ENCODE measurements at regions not wholly inside any gene's neighbourhood (a gene's known extent, or its start where the extent isn't known, plus 50 kb on each side); places are given as distances from the start of the nearest gene placed in this dataset.

GRCh38 chr10:21015851-21016250, 118.7 kb upstream of the NEBL start:
- H3K79me2 ChIP-seq (ENCODE audit: control insufficient read depth, insufficient read depth, low read length), result no peaks in the 10 kb centered on the region
- no peak overlapping the region for H3K9ac ChIP-seq (ENCODE audit: insufficient read depth, low read length)
- no peaks in the 10 kb centered on the region for H3K27me3 ChIP-seq (ENCODE audit: control insufficient read depth, insufficient read depth, low read length)
- no peaks in the 10 kb centered on the region for H3K9me3 ChIP-seq (ENCODE audit: control insufficient read depth, insufficient read depth, low read depth, low read length)
- no peaks in the 10 kb centered on the region for H3K4me1 ChIP-seq (ENCODE audit: control insufficient read depth, extremely low read depth, insufficient read depth, low read length)
- no peaks in the 10 kb centered on the region for H4K20me1 ChIP-seq (ENCODE audit: control insufficient read depth, extremely low read depth, insufficient read depth, low read length)
- no peak overlapping the region for H3K27ac ChIP-seq (ENCODE audit: insufficient read depth, low read length)
- TF ChIP-seq CTCF (conservative IDR thresholded peaks at IDR 0.05 in 1 of 2, IDR thresholded peaks at IDR 0.05 in 1 of 2; ENCODE audit: low read depth in 1 of 2, low read length in 2 of 2) (no peak), EZH2 (IDR thresholded peaks at IDR 0.05; ENCODE audit: low read length, missing control alignments) (no peak)
- H3K36me3 ChIP-seq (ENCODE audit: control insufficient read depth, insufficient read depth, low read length), result no peaks in the 10 kb centered on the region
- no peak for DNase-seq (ENCODE audit: low read depth in 2 of 2)
- H3K4me3 ChIP-seq (replicated peaks in 1 of 4; ENCODE audit: control extremely low read depth in 1 of 4, insufficient read depth in 1 of 4, low read depth in 3 of 4, low read length in 4 of 4), result no peak overlapping the region
- no peak overlapping the region for H2AFZ ChIP-seq (ENCODE audit: low read length)
- no peak overlapping the region for H3K4me2 ChIP-seq (ENCODE audit: extremely low read depth, insufficient read depth, low read length)

DNA sequence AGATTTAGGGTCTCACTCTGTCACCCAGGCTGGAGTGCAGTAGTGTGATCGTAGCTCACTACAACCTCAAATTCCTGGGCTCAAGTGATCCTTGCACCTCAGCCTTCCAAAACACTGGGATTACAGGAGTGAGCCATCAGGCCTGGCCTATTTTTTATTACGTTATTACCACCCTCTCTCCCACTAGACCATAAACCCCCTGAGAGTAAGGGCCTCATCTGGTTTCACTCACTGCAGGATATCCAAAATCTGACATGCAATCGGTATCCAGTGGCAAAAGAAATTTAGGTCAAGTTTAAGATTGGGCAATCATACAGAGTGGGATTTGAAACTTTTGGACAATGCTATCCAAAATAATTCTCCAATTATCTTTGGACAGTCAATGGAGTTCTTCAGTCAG, 117.0 kb upstream of the NEBL start:
- Histone ChIP-seq H2AFZ (ENCODE audit: low read length) (no peak overlapping the region), H3K27ac (ENCODE audit: insufficient read depth, low read length) (no peak overlapping the region), H3K4me1 (ENCODE audit: control insufficient read depth, extremely low read depth, insufficient read depth, low read length) (no peaks in the 10 kb centered on the region), H3K9me3 (ENCODE audit: control insufficient read depth, insufficient read depth, low read depth, low read length) (no peaks in the 10 kb centered on the region), H3K9ac (ENCODE audit: insufficient read depth, low read length) (no peak overlapping the region), H4K20me1 (ENCODE audit: control insufficient read depth, extremely low read depth, insufficient read depth, low read length) (no peaks in the 10 kb centered on the region), H3K4me3 (replicated peaks in 1 of 4; ENCODE audit: control extremely low read depth in 1 of 4, insufficient read depth in 1 of 4, low read depth in 3 of 4, low read length in 4 of 4) (no peak overlapping the region), H3K36me3 (ENCODE audit: control insufficient read depth, insufficient read depth, low read length) (no peaks in the 10 kb centered on the region), H3K27me3 (ENCODE audit: control insufficient read depth, insufficient read depth, low read length) (no peaks in the 10 kb centered on the region), H3K4me2 (ENCODE audit: extremely low read depth, insufficient read depth, low read length) (no peak overlapping the region), H3K79me2 (ENCODE audit: control insufficient read depth, insufficient read depth, low read length) (no peaks in the 10 kb centered on the region)
- no peak for DNase-seq (ENCODE audit: low read depth in 2 of 2)
- TF ChIP-seq EZH2 (IDR thresholded peaks at IDR 0.05; ENCODE audit: low read length, missing control alignments), result no peak
- no peak for TF ChIP-seq CTCF (conservative IDR thresholded peaks at IDR 0.05 in 1 of 2, IDR thresholded peaks at IDR 0.05 in 1 of 2; ENCODE audit: low read depth in 1 of 2, low read length in 2 of 2)

DNA sequence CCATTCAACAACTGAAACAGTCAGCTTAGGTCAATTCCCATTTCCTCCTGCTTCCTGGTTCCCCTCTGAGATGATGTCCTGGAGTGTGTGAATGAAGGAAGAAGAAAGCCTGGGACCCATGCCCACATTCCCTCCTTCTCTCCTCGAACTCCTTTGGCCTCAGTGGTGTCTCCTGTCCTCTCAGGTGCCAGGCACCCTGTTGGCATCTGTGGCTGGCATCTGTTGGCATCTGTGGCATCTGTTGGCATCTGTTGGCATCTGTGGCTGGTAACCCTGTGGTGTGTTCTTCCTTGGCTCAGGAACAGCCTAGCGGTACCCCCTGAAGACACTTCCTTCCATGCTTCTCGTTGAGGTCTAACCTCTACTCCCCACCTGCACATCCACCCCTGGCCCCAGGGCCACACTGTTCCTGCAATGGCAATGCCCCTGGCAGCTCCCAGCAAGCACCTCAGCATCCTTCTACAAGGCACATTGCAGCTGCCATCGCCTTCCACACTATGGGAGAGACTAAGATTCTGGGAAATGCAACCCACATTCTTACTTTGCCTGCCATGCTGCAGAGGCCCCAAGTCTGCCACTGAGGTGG, 114.4 kb upstream of the NEBL start:
- H3K27ac ChIP-seq (ENCODE audit: insufficient read depth, low read length), result no peak overlapping the region
- H2AFZ ChIP-seq (ENCODE audit: low read length), result no peak overlapping the region
- H3K4me3 ChIP-seq (replicated peaks in 1 of 4; ENCODE audit: control extremely low read depth in 1 of 4, insufficient read depth in 1 of 4, low read depth in 3 of 4, low read length in 4 of 4), result no peak overlapping the region
- H3K4me1 ChIP-seq (ENCODE audit: control insufficient read depth, extremely low read depth, insufficient read depth, low read length), result no peaks in the 10 kb centered on the region
- H3K9ac ChIP-seq (ENCODE audit: insufficient read depth, low read length), result no peak overlapping the region
- no peak for DNase-seq (ENCODE audit: low read depth in 2 of 2)
- H3K79me2 ChIP-seq (ENCODE audit: control insufficient read depth, insufficient read depth, low read length), result no peaks in the 10 kb centered on the region
- H4K20me1 ChIP-seq (ENCODE audit: control insufficient read depth, extremely low read depth, insufficient read depth, low read length), result no peaks in the 10 kb centered on the region
- H3K27me3 ChIP-seq (ENCODE audit: control insufficient read depth, insufficient read depth, low read length), result no peaks in the 10 kb centered on the region
- H3K36me3 ChIP-seq (ENCODE audit: control insufficient read depth, insufficient read depth, low read length), result no peaks in the 10 kb centered on the region
- no peak overlapping the region for H3K4me2 ChIP-seq (ENCODE audit: extremely low read depth, insufficient read depth, low read length)
- no peaks in the 10 kb centered on the region for H3K9me3 ChIP-seq (ENCODE audit: control insufficient read depth, insufficient read depth, low read depth, low read length)
- TF ChIP-seq EZH2 (IDR thresholded peaks at IDR 0.05; ENCODE audit: low read length, missing control alignments) (no peak), CTCF (conservative IDR thresholded peaks at IDR 0.05 in 1 of 2, IDR thresholded peaks at IDR 0.05 in 1 of 2; ENCODE audit: low read depth in 1 of 2, low read length in 2 of 2) (no peak)
